C4-2B (cell line): ENCODE measurements at regions not wholly inside any gene's neighbourhood (a gene's known extent, or its start where the extent isn't known, plus 50 kb on each side); places are given as distances from the start of the nearest gene placed in this dataset.

Source experiments
- CTCF ChIP-seq: fragments of 450-650 bp; conservative IDR thresholded peaks from 2 replicates; pipeline ENCODE4 v1.5.1; 2017; ENCODE audit warnings: mild to moderate bottlenecking
- ZFX ChIP-seq: fragments of 450-650 bp; IDR thresholded peaks from 2 replicates; pipeline ENCODE4 v1.6.1; 2017

GRCh38 chr5:15116996-15117395, 245.4 kb upstream of the ANKH start:
- TF ChIP-seq CTCF (no peak), ZFX (no peak)
